ENCODE measurements at regions not wholly inside any gene's neighbourhood (a gene's known extent, or its start where the extent isn't known, plus 50 kb on each side); places are given as distances from the start of the nearest gene placed in this dataset.
"Not testable (repeated sequence)": the region's sequence is repeated elsewhere in the genome, so short reads cannot be mapped to it uniquely, and the experiment has no call there.

DNA sequence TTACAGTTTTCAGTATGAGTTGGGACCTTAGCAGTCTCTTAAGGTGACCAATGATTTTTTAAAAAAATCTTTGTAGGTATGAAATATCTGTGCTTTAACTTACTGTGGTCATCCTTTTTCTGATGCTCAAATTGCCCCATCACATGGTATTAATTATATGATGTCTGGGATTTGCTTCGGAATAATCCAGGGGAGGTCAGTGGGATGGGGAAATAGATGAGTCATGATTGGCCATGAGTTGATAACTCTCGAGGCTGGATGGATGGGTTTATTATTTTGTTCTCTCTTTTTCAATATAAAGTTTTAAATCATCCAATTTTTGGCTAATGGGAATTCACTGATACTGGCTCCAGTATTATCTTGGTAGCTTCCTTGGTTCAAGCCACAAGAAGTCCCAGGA is 370.3 kb upstream of the TPM1 start:
- intact Hi-C loops (cut with DNase I; ENCODE audit: low total_unique reads), result no loop called here
- TF ChIP-seq EP300 (IDR thresholded peaks at IDR 0.05) (no peak), POLR2AphosphoS5 (IDR thresholded peaks at IDR 0.05) (no peak), POLR2A (IDR thresholded peaks at IDR 0.05) (no peak)
- TF ChIP-seq, protein P1, sequence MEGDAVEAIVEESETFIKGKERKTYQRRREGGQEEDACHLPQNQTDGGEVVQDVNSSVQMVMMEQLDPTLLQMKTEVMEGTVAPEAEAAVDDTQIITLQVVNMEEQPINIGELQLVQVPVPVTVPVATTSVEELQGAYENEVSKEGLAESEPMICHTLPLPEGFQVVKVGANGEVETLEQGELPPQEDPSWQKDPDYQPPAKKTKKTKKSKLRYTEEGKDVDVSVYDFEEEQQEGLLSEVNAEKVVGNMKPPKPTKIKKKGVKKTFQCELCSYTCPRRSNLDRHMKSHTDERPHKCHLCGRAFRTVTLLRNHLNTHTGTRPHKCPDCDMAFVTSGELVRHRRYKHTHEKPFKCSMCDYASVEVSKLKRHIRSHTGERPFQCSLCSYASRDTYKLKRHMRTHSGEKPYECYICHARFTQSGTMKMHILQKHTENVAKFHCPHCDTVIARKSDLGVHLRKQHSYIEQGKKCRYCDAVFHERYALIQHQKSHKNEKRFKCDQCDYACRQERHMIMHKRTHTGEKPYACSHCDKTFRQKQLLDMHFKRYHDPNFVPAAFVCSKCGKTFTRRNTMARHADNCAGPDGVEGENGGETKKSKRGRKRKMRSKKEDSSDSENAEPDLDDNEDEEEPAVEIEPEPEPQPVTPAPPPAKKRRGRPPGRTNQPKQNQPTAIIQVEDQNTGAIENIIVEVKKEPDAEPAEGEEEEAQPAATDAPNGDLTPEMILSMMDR (IDR thresholded peaks at IDR 0.05), result no peak
- H3K9me3 ChIP-seq, result no peaks in the 10 kb centered on the region
- no peaks in the 10 kb centered on the region for H3K27me3 ChIP-seq
- DNase-seq, result no peak
- WGBS, 5 donors, result 65 to 85% (median 79%) methylated on average over 2 of the region's 2 CpGs
- H3K4me1 ChIP-seq, result no peaks in the 10 kb centered on the region
- peaks cover 0 to 48% (median 40%) of the 10 kb centered on the region in 4 donors for H3K36me3 ChIP-seq
- no peak overlapping the region for H3K27ac ChIP-seq
- H3K4me3 ChIP-seq, result no peak overlapping the region

DNA sequence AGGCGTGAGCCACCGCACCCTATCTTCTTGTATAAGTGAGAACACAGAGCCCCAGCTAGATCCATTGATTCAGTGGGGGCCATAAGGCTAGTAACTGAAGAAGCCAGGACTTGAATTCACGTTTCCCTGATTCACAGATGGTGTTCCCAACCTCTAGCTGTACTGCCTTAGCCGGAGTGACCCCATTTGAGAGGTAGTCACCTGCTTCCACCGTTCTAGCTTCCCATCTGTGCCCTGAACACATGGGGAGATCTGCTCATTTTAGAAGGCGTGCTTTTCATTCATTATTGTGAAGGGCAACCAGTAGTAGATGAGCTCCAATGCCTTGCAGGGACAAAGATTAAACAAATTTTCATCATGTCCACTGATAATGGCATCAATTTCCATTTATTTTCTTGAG is 365.7 kb upstream of the TPM1 start:
- H3K4me1 ChIP-seq, result no peaks in the 10 kb centered on the region
- H3K36me3 ChIP-seq, result peaks cover 0 to 47% (median 43%) of the 10 kb centered on the region in 4 donors
- no peaks in the 10 kb centered on the region for H3K27me3 ChIP-seq
- no peak for DNase-seq
- H3K4me3 ChIP-seq, result no peak overlapping the region
- no peak overlapping the region for H3K27ac ChIP-seq
- H3K9me3 ChIP-seq, result no peaks in the 10 kb centered on the region
- no peak for TF ChIP-seq POLR2AphosphoS5 (IDR thresholded peaks at IDR 0.05)
- no peak for TF ChIP-seq POLR2A (IDR thresholded peaks at IDR 0.05)
- no peak for TF ChIP-seq EP300 (IDR thresholded peaks at IDR 0.05)
- WGBS, 5 donors, result 91 to 97% (median 94%) methylated on average over 6 of the region's 6 CpGs
- intact Hi-C loops (cut with DNase I; ENCODE audit: low total_unique reads), result no loop called here

DNA sequence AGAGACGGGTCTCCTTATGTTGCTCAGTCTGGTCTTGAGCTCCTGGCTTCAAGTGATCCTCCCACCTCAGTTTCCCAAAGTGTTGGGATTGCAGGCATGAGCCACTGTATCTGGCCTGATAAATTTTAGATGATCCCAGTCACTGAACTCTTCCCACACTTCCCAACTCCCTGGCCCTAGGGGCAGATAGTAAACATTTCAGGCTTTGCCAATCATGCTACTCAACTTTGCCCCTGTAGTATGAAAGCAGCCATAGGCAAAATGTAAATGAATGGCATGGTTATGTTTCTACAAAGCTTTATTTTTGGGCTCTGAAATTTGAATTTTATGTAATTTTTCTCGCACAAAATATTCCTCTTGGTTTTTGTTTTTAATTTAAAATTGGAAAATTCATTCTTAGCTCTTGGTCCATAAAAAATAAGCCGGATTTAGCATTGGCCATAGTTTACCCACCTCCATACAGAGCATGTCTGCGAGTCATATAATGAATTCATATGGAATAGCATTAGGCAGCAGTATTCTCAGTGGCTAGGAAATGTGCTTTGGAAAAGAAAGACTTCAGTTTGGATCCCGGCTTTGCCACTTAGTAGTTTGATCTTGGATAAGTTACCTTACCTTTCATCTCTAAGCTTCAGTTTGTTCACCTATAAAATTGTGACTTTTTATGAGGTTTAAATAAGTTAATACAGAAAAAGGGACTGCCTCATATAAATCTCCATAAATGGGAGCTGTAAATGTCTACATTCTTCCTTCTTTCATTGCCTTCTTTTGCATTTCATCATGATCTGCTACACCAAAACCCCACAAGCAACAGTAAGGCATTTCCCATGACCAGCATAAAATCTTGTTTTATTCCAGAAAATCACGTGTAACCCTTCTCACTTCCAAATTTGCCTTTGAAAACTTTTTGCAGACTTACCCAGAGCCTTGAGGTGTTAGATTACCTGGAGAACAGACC is 360.3 kb upstream of the TPM1 start:
- H3K9me3 ChIP-seq, result no peaks in the 10 kb centered on the region
- no peak overlapping the region for H3K4me3 ChIP-seq
- no peak for DNase-seq
- WGBS, 5 donors, result 94 to 96% (median 95%) methylated on average over 6 of the region's 6 CpGs
- H3K36me3 ChIP-seq, result peaks cover 0 to 31% (median 23%) of the 10 kb centered on the region in 4 donors
- H3K4me1 ChIP-seq, result no peaks in the 10 kb centered on the region
- no peaks in the 10 kb centered on the region for H3K27me3 ChIP-seq
- intact Hi-C loops (cut with DNase I; ENCODE audit: low total_unique reads), result no loop called here
- no peak overlapping the region for H3K27ac ChIP-seq
- TF ChIP-seq POLR2A (IDR thresholded peaks at IDR 0.05), result no peak
- TF ChIP-seq, protein P1 (IDR thresholded peaks at IDR 0.05), result no peak
- TF ChIP-seq POLR2AphosphoS5 (IDR thresholded peaks at IDR 0.05), result no peak
- TF ChIP-seq EP300 (IDR thresholded peaks at IDR 0.05), result no peak

DNA sequence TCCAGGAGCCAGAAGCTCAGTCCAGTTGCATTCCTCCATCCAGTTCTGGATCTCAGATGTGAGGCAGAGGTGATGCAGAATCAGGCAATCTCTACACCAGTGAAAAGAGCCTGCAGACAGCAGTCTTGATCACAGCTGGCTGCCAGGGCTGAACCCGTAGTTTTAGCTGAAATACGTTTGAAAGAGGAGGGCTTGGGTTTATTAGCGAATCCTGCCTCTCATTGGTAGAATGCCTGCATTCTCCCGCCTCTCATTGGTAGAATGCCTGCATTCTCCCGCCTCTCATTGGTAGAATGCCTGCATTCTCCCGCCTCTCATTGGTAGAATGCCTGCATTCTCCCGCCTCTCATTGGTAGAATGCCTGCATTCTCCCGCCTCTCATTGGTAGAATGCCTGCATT is 359.4 kb upstream of the TPM1 start:
- H3K4me3 ChIP-seq; H3K27ac ChIP-seq; H3K4me1 ChIP-seq; intact Hi-C loops (cut with DNase I; ENCODE audit: low total_unique reads); H3K27me3 ChIP-seq; H3K9me3 ChIP-seq; DNase-seq: not testable (repeated sequence)
- WGBS, 5 donors, result 89 to 96% (median 95%) methylated on average over 5 to 8 of the region's 8 CpGs
- peaks cover 0 to 33% (median 24%) of the 10 kb centered on the region in 4 donors for H3K36me3 ChIP-seq

DNA sequence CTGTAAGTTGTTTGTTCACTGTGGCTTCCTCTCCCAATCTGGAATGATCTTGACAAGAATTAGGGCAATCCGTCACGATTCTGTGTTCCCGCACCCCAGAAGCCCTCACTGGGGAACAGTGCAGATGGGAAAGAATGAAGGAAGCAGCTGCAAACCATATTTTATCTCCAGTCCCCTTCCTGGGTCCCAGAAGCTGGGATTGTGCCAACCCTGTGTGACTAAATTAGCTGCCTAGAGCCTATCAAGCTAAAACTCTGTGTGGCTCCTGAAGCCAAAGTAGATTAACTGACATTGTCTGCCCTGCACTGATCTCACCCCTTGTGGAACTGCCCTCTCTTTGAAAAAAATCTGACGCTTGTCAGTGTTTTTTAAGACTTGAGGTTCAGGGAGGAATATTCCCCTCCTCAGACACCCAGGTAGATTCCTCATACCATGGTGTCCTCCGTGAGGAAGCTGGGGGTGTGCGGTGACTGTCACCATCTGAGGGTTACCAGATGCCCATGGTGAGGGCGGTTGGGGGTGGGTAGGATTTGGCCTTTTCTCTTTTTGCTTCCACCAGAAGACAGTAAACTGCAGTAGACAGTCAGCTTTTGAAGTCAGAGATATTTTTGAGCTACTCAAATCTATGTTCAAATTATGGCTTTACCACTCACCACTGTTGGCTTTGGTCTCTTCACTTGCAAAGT is 358.3 kb upstream of the TPM1 start:
- Histone ChIP-seq H3K4me1 (no peaks in the 10 kb centered on the region), H3K27ac (no peak overlapping the region), H3K4me3 (no peak overlapping the region), H3K9me3 (no peaks in the 10 kb centered on the region), H3K36me3 (peaks cover 0 to 24% (median 19%) of the 10 kb centered on the region in 4 donors), H3K27me3 (no peaks in the 10 kb centered on the region)
- intact Hi-C loops (cut with DNase I; ENCODE audit: low total_unique reads), result no loop called here
- 90 to 96% (median 93%) methylated on average over 7 of the region's 7 CpGs for WGBS, 5 donors
- DNase-seq, result no peak
- TF ChIP-seq POLR2A (IDR thresholded peaks at IDR 0.05) (no peak), EP300 (IDR thresholded peaks at IDR 0.05) (no peak)
- TF ChIP-seq, protein P1 (IDR thresholded peaks at IDR 0.05), result no peak
